ENCODE measurements at regions not wholly inside any gene's neighbourhood (a gene's known extent, or its start where the extent isn't known, plus 50 kb on each side); places are given as distances from the start of the nearest gene placed in this dataset.
"Not testable (repeated sequence)": the region's sequence is repeated elsewhere in the genome, so short reads cannot be mapped to it uniquely, and the experiment has no call there.

DNA sequence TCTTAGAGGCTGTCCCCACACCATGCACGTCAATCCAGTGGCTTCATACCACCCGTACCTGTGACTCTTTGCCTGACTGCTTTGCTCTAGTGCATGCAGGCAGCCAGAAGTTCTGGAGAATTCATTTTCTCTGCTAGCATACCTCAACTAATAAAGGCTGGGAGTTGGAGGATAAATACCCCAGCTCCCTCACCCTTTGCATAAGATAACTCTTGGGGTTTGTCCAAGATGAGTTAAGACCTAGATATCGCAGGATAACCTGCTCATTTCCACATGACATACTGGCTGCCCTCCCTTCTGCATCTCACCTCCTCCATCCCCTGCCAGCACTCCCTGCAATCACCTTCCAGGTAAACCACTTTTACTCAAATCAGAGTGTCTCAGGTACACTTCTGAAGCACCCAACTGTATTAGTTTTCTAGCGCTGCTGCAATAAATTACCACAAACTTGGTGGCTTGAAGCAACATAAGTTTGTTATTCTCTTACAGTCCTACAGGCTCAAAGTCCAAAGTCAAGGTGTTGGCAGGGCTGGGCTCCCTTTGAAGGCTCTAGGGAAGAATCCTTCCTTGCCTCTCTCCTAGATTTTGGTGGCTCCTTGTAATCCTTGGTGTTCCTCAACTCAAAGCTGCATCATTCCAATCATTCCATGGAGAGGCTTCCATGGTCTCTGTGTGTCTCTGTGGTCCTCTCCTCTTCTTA, 146.8 kb downstream of the CRLF3 start:
- no peak overlapping the region for H3K27ac ChIP-seq
- no peak for TF ChIP-seq ZFX (IDR thresholded peaks at IDR 0.05)
- TF ChIP-seq, protein P1, sequence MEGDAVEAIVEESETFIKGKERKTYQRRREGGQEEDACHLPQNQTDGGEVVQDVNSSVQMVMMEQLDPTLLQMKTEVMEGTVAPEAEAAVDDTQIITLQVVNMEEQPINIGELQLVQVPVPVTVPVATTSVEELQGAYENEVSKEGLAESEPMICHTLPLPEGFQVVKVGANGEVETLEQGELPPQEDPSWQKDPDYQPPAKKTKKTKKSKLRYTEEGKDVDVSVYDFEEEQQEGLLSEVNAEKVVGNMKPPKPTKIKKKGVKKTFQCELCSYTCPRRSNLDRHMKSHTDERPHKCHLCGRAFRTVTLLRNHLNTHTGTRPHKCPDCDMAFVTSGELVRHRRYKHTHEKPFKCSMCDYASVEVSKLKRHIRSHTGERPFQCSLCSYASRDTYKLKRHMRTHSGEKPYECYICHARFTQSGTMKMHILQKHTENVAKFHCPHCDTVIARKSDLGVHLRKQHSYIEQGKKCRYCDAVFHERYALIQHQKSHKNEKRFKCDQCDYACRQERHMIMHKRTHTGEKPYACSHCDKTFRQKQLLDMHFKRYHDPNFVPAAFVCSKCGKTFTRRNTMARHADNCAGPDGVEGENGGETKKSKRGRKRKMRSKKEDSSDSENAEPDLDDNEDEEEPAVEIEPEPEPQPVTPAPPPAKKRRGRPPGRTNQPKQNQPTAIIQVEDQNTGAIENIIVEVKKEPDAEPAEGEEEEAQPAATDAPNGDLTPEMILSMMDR (conservative IDR thresholded peaks at IDR 0.05), result no peak

DNA sequence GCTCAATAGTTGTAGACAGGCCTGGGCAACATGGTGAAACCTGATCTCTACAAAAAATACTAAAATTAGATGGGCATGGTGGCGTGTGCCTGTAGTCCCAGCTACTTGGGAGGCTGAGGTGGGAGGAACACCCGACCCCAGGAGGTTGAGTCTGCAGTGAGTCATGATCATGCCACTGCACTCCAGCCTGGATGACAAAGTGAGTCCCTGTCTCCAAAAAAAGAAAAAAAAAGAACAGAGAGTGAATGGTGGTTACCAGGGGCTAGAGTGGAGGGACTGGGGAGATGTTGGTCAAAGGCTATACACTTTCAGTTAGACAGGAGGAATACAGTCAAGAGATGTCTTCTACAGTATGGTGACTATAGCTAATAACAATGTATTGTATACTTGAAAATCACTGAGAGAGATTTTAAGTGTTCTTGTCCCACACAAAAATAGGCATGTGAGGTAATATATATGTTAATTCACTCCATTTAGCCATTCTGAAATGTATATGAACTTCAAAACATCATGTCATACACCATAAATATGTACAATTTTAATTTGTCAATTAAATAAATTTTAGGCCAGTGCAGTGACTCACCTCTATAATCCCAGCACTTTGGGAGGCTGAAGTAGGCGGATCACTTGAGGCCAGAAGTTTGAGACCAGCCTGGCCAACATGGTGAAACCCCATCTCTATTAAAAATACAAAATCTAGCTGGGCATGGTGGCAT, 148.6 kb downstream of the CRLF3 start:
- H3K27ac ChIP-seq, result not testable (repeated sequence)

DNA sequence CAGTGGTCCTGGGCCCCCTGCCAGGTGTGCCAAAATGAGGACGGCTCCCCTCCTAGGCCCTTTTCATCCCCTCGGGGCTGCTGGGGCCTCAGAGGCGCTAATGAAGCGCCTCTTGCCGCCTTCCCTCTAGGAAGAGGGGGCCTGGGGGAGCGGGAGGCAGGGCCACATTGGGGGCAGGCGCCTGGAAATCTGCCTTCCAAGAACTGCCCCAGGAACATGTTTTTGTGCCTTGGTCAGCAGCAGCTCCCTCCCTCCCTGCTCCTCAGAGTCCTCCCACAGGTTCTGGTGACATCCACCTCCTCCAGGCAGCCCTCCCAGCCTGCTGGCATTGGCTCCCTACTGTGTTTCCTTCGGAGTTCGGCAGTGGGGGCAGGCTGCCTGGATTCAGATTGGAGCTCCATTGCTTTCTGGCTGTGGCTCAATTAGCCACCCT, 155.3 kb downstream of the CRLF3 start:
- H3K27ac ChIP-seq, result not testable (repeated sequence)

DNA sequence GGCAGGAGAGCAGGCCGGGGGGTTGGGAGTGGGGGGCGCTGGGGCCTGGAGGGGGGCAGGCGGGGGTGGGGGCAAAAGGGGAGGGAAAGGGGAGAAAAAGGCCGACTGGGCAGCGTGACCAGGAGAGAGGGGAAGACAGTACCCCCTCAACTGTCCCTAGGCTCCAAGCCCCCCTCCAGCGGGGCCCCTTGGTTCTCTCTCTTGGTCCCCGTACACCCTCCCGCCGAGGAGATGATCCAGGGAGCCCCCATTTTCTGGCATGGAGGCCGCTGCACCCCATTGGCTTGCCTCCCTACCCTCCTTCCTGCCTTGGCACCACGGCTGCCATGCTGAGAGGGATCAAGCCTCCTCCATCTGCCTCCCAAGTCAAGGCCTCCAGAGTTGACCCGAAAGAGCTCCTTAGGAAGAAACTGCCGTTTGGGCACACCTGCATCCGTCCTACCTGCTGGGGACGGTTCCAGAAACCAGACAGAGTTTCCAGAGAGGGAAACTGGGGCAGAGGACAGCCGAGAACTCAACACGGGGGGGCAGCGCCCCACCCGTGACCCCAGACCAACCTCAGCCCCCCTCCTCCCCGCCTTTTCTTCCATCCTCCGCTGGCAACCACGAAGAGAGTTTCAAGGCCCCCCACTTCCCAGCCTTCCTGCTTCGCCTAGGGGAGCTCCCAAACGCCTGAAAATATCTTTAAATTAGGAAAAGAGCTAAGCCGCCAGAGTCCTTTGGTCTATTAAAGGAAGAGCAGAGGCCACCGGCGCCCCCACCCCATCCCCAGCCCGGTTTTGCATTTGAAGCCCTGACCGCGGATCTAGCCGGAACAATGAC, 155.9 kb downstream of the CRLF3 start:
- not testable (repeated sequence) for H3K27ac ChIP-seq

DNA sequence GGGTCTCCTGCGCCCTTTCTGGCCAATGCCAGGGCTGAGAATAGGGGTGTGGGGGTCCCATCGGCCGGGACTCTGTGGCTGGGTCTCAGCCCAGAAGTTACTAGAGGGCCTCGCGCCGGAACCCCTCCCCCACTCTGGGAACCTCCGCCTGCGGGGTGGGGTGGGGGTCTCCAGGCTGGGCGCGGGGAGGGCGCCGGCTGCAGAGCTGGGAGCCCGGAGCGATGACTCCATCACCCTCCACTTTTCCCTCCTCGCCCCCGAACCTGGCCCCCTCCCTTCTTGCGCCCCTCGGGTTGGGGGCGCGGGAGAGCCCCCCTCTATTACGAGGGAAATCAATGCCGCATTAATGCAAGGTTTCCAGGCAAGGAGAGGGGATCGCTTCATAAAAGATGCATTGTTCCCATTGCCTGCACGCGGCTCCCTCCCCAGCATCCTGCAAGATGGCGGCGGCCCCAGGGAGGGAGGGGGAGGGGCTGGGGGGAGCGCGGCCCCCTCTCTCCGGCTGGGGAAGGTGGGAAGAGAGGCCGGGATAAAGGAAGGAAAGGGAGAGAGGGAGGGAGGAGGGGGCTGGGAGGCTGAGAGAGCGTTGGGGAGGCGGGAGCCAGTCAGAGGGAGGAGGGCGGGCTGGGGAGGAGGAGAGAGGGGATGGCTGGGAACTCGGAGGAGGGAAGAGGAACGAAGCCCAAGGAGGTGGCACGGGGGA, 156.7 kb downstream of the CRLF3 start:
- H3K27ac ChIP-seq, result not testable (repeated sequence)

DNA sequence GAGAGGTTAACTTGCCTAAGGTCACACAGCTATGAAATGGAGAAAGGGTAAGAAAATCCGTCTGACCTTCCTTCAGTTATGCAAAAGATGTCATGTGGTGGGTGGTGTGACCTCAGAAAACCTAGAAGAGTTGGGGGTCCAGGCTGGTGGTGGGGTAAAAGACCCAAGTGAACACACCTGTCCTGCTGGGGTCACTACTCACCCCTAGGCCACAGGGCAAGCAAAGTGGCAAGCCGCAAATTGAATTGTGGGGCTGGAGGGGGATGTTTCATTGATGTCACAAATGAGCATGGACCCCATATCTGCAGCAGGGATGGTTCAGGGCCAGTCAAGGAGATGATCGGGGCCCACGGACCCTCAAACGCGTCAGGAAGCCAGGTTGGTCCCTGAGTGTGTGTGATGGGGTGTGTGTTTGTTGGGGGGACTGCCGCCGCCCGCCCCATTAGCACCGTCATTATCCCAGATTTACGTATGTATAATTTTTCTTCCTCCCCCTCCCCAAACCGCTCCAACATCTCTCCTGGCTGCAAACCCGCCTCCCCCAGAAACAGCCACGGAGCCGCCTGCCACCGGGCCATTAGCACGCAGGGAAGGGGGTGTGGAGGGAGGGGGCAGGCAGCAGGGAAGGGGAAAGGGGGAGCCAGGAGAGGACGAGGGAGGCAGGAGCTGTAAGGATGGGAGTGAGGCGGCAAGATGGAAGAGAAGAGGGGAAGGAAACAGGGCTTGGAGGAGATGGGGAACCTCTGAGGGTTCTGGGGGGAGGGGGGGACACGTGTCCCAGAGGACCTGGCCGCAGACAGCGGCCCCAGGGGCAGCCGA, 157.4 kb downstream of the CRLF3 start:
- not testable (repeated sequence) for H3K27ac ChIP-seq

DNA sequence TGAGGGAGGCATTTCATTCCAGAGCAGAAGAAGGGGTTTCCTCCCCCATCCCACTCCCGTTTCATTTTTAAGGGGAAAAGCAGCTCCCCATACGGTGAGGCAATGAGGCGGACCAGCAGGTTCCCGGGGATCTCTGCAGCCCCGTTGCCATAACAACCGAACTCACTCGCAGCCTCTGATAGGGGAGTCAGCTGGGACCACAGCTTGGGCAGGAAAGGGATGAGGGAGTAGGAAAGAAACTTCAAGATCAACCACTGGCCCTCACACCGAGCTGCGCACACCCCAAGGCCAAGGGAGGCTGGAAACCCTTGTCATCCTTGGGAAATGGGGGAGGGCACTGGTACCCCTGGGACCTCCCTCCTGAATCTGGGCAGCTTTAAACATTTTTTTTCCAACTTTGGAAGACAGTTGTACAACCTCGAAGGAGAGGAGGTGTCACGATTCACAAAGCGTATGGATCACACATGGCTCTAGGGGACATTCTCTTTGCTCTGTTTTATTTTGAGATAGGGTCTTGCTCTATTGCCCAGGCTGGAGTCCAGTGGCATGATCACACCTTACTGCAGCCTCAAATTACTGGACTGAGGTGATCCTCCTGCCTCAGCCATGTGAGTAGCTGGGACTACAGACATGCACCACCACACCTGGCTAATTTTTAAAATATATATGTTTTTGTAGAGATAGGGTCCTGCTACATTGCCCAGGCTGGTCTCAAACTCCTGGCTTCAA, 160.6 kb downstream of the CRLF3 start:
- H3K27ac ChIP-seq, result not testable (repeated sequence)

DNA sequence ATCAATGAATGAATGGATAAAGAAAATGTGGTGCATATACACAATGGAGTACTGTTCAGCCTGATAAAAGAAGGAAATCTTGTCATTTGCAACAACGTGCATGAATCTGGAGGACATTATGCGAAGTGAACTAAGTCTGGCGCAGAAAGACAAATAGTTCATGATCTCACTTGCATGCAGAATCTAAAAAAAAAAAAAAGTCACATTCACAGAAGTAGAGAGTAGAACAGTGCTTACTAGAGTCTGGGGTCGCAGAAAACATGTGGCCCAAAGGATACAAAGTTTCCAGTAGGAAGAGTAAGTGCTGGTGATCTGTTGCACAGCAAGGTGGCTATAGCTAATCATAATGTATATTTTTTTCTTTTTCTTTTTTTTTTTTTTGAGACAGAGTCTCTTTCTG, 167.3 kb downstream of the CRLF3 start:
- not testable (repeated sequence) for H3K27ac ChIP-seq

DNA sequence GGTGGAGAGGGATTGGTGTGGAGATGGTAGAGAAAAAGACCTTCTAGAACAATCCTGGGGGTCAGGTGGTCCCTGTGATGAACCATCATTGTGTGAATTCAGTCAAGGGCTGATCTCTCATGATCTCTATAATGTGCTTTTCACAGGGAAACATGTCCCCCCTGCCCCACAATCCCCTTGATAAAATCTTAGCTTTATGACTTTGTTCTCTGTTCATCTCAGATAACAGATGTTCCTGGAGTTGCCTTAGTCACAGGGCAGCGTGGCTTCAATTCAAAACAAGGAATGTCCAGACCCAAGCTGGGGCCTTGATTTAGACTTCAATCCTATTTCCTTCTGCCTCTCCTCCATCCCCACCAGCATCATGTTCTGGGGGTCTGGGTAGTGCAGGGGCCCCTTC, 171.5 kb downstream of the CRLF3 start:
- H3K27ac ChIP-seq, result not testable (repeated sequence)

DNA sequence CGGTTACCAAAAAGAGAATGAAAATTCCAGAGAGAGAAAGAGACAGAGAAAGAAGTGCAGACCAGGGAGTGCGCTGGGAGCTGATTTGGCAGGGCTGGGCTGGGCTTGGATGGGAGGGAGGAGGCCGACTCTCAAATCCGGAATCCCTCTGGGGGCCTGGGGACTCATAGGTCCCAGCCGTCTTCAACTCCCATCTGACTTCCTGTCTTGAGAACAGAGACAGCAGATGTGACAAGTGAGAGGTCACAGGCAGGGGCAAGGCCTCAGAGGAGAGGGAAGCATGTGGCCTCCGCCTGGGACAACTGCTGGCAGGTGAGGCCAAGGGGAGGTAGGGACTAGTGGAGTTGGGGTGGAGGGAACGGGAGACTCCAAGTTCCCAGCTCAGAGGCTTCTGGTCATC, 172.9 kb downstream of the GOSR1 start:
- not testable (repeated sequence) for H3K27ac ChIP-seq

DNA sequence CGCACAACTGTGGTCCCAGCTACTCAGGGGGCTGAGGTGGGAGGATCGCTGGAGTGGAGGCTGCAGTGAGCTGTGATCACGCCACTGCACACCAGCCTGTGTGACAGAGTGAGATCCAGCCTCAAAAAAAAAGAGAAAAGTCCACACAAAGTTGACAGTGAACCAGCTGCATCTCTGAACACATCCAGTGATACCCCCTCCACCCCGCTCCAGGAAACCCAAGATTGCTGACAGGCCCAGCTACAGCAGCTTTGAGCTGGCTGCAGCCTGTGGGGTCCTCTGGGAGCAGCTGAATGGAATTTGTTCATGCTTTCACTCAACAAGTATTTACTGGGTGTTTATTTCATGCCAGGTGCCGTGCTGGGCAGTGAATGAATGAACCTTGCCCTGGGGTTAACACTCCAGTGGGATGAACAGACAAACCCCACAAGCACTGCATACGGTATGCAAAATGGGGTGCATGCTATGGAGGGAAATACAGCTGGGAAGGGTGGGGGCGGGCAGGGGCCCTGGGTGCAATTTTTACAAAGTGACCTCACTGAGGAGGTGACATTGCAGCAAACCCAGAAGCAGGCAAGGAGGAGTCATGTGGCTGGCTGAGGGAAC, 170.9 kb downstream of the GOSR1 start:
- not testable (repeated sequence) for H3K27ac ChIP-seq

DNA sequence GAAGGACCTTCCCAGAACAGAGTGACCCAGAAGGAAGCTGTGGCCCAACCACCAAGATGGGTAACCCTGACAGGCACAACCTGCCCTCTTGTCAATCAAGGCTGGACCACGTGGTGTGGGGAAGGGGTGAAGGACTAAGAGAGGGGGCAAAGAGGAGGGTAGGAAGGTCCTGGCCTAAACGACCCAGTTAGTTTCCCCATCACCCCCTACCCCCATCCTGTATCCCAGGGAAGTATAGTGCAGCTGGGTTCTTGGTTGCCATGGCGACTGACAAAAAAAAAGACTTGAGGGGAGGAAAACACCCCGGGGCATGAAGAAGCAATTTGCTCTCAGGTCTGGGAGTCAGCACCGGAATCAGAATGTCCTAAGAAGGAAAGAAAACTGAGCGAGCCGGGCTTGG, 168.7 kb downstream of the GOSR1 start:
- not testable (repeated sequence) for H3K27ac ChIP-seq

DNA sequence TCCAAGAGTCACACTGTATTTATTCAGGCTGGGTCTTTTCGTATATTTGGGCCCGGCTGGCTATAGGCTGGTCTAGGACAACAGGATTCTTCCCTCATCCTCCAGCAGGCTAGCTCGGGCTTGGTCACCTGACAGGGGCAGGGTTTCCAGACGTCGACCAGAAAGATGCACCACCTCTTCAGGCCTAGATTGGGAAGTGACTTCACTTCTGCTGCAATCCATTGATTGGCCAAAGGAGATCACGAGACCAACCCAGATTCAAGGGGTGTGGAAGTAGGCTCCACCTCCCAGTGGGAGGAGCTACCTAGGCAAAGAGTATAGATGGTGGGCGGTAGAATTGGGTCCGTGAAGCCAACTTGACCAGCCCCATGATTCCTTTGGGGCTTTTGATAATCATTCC, 167.5 kb downstream of the GOSR1 start:
- H3K27ac ChIP-seq, result not testable (repeated sequence)

DNA sequence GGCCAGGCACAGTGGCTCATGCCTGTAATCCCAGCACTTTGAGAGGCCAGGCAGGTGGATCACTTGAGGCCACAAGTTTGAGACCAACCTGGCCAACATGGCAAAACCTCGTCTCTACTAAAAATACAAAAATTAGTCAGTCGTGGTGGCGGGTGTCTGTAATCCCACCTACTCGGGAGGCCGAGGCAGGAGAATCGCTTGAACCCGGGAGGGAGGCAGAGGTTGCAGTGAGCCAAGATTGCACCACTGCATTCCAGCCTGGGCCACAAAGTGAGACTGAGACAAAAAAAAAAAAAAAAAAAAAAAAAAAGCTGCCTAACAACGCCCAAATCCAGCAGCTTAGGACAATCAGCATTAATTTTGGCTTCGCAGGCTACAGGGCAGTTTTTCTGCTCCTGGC, 167.1 kb downstream of the GOSR1 start:
- not testable (repeated sequence) for H3K27ac ChIP-seq

DNA sequence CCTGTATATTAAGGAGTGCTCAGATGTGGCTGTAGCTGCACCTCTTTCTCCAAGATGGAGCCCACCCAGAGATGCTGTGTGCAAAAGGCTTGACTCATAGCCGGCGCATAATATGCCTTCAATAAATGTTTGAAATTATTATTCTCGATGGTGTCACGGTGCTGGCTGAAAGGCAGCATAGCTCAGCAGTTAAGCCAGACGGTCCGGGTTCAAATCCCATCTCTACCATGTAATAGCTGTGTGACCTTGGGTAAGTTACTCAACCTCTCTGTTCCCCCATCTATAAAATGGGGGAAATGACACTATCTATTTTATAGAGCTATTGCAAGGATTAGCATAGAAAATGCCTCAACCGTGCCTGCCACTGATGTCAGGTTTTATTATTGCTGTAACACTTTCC, 164.2 kb downstream of the GOSR1 start:
- not testable (repeated sequence) for H3K27ac ChIP-seq

DNA sequence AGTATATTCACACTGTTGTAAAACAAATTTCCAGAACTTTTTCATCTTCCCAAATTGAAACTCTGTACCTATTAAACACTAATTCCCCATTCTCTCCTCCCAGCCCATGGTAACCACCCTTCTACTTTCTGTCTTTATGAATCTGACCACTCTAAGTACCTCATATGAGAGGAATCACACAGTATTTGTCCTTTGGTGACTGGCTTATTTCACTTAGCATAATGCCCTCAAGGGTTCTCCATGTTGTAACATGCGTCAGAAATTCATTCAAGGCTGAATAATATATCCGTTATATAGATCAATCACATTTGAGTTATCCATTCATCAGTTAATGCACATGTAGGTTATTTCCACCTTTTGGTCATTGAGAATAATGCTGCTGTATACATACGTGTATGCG, 162.2 kb downstream of the GOSR1 start:
- not testable (repeated sequence) for H3K27ac ChIP-seq

DNA sequence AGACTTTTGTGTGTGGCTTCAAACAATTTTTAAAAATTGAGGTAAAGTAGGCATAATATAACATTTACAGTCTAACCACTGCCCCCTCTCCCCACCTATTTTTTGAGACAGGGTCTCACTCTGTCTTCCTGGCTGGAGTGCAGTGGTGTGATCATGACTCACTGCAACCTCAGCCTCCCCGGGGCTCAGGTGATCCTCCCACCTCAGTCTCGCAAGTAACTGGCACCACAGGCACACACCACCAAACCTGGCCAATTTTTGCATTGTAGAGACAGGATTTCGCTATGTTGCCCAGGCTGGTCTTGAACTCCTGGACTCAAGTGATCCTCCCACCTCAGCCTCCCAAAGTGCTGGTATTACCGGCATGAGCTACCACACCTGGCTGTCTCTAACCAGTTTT, 161.8 kb downstream of the GOSR1 start:
- H3K27ac ChIP-seq, result not testable (repeated sequence)

DNA sequence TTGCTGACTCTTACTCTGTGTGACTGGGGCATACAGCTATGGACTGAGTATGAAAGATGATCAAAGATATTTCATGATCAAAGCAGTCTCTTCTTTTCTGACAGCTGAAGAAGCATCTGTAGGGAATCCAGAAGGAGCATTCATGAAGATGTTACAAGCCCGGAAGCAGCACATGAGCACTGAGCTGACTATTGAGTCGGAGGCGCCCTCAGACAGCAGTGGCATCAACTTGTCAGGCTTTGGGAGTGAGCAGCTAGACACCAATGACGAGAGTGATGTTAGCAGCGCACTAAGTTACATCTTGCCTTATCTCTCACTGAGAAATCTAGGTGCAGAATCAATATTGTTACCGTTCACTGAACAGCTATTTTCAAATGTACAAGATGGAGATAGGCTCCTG, 154.4 kb downstream of the GOSR1 start:
- H3K27ac ChIP-seq, result not testable (repeated sequence)
